ENCODE measurements at regions not wholly inside any gene's neighbourhood (a gene's known extent, or its start where the extent isn't known, plus 50 kb on each side); places are given as distances from the start of the nearest gene placed in this dataset.

DNA sequence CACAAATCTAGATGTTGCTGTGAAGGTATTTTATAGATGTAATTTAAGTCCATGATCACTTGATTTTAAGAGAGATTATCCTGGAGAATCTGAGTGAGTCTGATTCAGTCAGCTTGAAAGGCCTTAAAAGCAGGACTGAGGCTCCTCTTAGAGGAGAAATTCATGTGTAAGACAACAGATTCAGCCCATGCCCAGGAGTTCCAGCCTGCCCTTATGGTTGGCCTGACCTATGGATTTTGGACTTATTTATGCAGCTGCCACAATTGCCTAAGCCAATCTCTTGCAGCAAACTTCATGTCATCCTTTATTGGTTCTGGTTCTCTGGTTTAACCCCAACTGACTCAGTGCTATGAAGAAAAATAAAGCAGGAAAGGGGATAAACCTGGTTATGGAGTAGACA, 296.5 kb upstream of the RASGRP1 start:
- Histone ChIP-seq H3K9me3 (no peaks in the 10 kb centered on the region), H3K36me3 (no peaks in the 10 kb centered on the region), H3K4me3 (no peak overlapping the region), H3K27me3 (replicated peaks in 1 of 7) (peaks cover 0 to 4% (median 0%) of the 10 kb centered on the region in 7 donors), H3K4me1 (peaks cover 0 to 4% (median 0%) of the 10 kb centered on the region in 6 donors), H3K27ac (no peak overlapping the region)
- TF ChIP-seq POLR2A (IDR thresholded peaks at IDR 0.05) (no peak), POLR2AphosphoS5 (IDR thresholded peaks at IDR 0.05) (no peak)
- TF ChIP-seq, protein P1, sequence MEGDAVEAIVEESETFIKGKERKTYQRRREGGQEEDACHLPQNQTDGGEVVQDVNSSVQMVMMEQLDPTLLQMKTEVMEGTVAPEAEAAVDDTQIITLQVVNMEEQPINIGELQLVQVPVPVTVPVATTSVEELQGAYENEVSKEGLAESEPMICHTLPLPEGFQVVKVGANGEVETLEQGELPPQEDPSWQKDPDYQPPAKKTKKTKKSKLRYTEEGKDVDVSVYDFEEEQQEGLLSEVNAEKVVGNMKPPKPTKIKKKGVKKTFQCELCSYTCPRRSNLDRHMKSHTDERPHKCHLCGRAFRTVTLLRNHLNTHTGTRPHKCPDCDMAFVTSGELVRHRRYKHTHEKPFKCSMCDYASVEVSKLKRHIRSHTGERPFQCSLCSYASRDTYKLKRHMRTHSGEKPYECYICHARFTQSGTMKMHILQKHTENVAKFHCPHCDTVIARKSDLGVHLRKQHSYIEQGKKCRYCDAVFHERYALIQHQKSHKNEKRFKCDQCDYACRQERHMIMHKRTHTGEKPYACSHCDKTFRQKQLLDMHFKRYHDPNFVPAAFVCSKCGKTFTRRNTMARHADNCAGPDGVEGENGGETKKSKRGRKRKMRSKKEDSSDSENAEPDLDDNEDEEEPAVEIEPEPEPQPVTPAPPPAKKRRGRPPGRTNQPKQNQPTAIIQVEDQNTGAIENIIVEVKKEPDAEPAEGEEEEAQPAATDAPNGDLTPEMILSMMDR (IDR thresholded peaks at IDR 0.05 in 8 of 11, conservative IDR thresholded peaks at IDR 0.05 in 3 of 11), result no peak
- intact Hi-C loops (cut with DNase I; ENCODE audit: low total_unique reads), result no loop called here
- DNase-seq, result no peak

GRCh38 chr15:38862099-38862498, 297.5 kb upstream of the RASGRP1 start:
- WGBS, 5 donors, result 21 to 44% (median 35%) methylated on average over 1 of the region's 1 CpG
- Histone ChIP-seq H3K9me3 (no peaks in the 10 kb centered on the region), H3K27me3 (replicated peaks in 1 of 7) (no peaks in the 10 kb centered on the region), H3K4me1 (peaks cover 0 to 4% (median 0%) of the 10 kb centered on the region in 6 donors), H3K36me3 (no peaks in the 10 kb centered on the region), H3K27ac (no peak overlapping the region), H3K4me3 (no peak overlapping the region)
- no peak for DNase-seq
- TF ChIP-seq POLR2AphosphoS5 (IDR thresholded peaks at IDR 0.05), result no peak
- TF ChIP-seq, protein P1 (IDR thresholded peaks at IDR 0.05 in 8 of 11, conservative IDR thresholded peaks at IDR 0.05 in 3 of 11), result no peak
- no peak for TF ChIP-seq POLR2A (IDR thresholded peaks at IDR 0.05)
- intact Hi-C loops (cut with DNase I; ENCODE audit: low total_unique reads), result no loop called here

DNA sequence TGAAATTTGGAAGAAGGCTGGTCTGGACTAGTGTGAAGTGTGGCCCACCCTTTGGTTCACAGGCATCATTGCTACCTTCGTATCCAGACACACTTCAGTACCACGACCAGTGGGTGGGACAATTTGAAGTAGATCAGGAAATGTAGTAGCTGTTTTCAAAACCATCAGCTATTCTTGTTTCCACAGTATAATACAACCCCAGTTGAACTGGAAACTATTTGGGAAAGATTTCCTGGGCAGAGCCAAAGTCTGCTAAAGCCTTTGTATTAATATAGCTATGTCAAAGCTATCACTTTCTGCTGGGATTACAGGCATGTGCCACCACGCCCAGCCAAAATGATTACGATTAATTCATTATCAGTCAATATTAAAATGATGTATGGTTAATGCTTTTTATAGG, 298.8 kb upstream of the RASGRP1 start:
- intact Hi-C loops (cut with DNase I; ENCODE audit: low total_unique reads), result no loop called here
- TF ChIP-seq POLR2AphosphoS5 (IDR thresholded peaks at IDR 0.05) (no peak), POLR2A (IDR thresholded peaks at IDR 0.05) (no peak)
- TF ChIP-seq, protein P1 (IDR thresholded peaks at IDR 0.05 in 8 of 11, conservative IDR thresholded peaks at IDR 0.05 in 3 of 11), result no peak
- WGBS, 5 donors, result 62 to 88% (median 68%) methylated on average over 4 of the region's 4 CpGs

GRCh38 chr15:38864122-38864521, 299.5 kb upstream of the RASGRP1 start:
- no peak for DNase-seq
- H3K36me3 ChIP-seq, result no peaks in the 10 kb centered on the region
- intact Hi-C loops (cut with DNase I; ENCODE audit: low total_unique reads), result no loop called here
- H3K4me3 ChIP-seq, result no peak overlapping the region
- H3K9me3 ChIP-seq, result no peaks in the 10 kb centered on the region
- 84 to 94% (median 90%) methylated on average over 3 of the region's 3 CpGs for WGBS, 5 donors
- H3K4me1 ChIP-seq, result peaks cover 0 to 4% (median 0%) of the 10 kb centered on the region in 6 donors
- TF ChIP-seq POLR2A (IDR thresholded peaks at IDR 0.05) (no peak), POLR2AphosphoS5 (IDR thresholded peaks at IDR 0.05) (no peak)
- TF ChIP-seq, protein P1 (IDR thresholded peaks at IDR 0.05 in 8 of 11, conservative IDR thresholded peaks at IDR 0.05 in 3 of 11), result no peak
- no peak overlapping the region for H3K27ac ChIP-seq
- no peaks in the 10 kb centered on the region for H3K27me3 ChIP-seq (replicated peaks in 1 of 7)

More for the DNA sequence above, 298.8 kb upstream of the RASGRP1 start:
- DNase-seq, result no peak
- Histone ChIP-seq H3K36me3 (no peaks in the 10 kb centered on the region), H3K4me1 (peaks cover 0 to 4% (median 0%) of the 10 kb centered on the region in 6 donors), H3K9me3 (no peaks in the 10 kb centered on the region), H3K4me3 (no peak overlapping the region), H3K27me3 (replicated peaks in 1 of 7) (no peaks in the 10 kb centered on the region), H3K27ac (no peak overlapping the region)

All from spleen (tissue), 11 donors.